H1 (cell line): ENCODE measurements at regions not wholly inside any gene's neighbourhood (a gene's known extent, or its start where the extent isn't known, plus 50 kb on each side); places are given as distances from the start of the nearest gene placed in this dataset.

ENCODE experiments used
- CBX5 ChIP-seq: fragments of 300-800, 300-1000 bp; sonication (generic); IDR thresholded peaks from 2 replicates; pipeline ENCODE4 v1.7.1; 2016; ENCODE audit warnings: antibody characterized with exemption, low read length, low read depth
- CHD1 ChIP-seq: IDR thresholded peaks from 2 replicates; pipeline ENCODE4 v1.6.1; 2012; ENCODE audit warnings: low read depth, low read length, improper control_type of control experiment
- CTCF ChIP-seq, 3 experiments: IDR thresholded peaks; 1 replicate in 2 of 3; 2 replicates in 1 of 3; pipeline versions ENCODE4 v1.5.1 to v1.6.1; 2011; ENCODE audit warnings: low read length in 3 of 3, mild to moderate bottlenecking in 3 of 3, inconsistent platforms in 2 of 3, low read depth in 1 of 3, moderate library complexity in 1 of 3; ENCODE audit not compliant: insufficient read depth in 1 of 3; ENCODE audit errors: control extremely low read depth in 1 of 3
- GABPA ChIP-seq: IDR thresholded peaks from 2 replicates; pipeline ENCODE4 v1.6.1; 2011; ENCODE audit warnings: mild to moderate bottlenecking, low read length, moderate library complexity, borderline replicate concordance; ENCODE audit not compliant: insufficient read depth
- POLR2A ChIP-seq, 2 experiments: IDR thresholded peaks; 1 replicate in 1 of 2; 2 replicates in 1 of 2; pipeline ENCODE4 v1.6.1; 2011; ENCODE audit warnings: low read depth in 2 of 2, low read length in 2 of 2, mild to moderate bottlenecking in 2 of 2; ENCODE audit errors: control extremely low read depth in 1 of 2
- POU5F1 ChIP-seq: IDR thresholded peaks from 2 replicates; pipeline ENCODE4 v1.6.1; 2011; ENCODE audit warnings: low read depth, mild to moderate bottlenecking, low read length, moderate library complexity
- RAD21 ChIP-seq, 2 experiments: IDR thresholded peaks in 1 of 2; conservative IDR thresholded peaks in 1 of 2; 2 replicates each; pipeline ENCODE4 v1.6.1; 2011; ENCODE audit warnings: low read depth in 2 of 2, low read length in 2 of 2, improper control_type of control experiment in 1 of 2, inconsistent platforms in 1 of 2, mild to moderate bottlenecking in 1 of 2, moderate library complexity in 1 of 2
- RBBP5 ChIP-seq: IDR thresholded peaks from 2 replicates; pipeline ENCODE4 v1.7.1; 2012; ENCODE audit warnings: low read depth, mild to moderate bottlenecking, inconsistent platforms, low read length, moderate library complexity, borderline replicate concordance
- SIN3A ChIP-seq, 2 experiments: IDR thresholded peaks in 1 of 2; conservative IDR thresholded peaks in 1 of 2; 2 replicates each; pipeline ENCODE4 v1.6.1; 2011 to 2012; ENCODE audit warnings: low read length in 2 of 2, improper control_type of control experiment in 1 of 2, low read depth in 1 of 2, mild to moderate bottlenecking in 1 of 2
- SIX5 ChIP-seq: IDR thresholded peaks from 2 replicates; pipeline ENCODE4 v1.6.1; 2011; ENCODE audit warnings: mild to moderate bottlenecking, low read depth, low read length
- TAF1 ChIP-seq: IDR thresholded peaks from 2 replicates; pipeline ENCODE4 v1.6.1; 2011; ENCODE audit warnings: mild to moderate bottlenecking, low read depth, low read length
- TCF12 ChIP-seq: IDR thresholded peaks from 2 replicates; pipeline ENCODE4 v1.6.1; 2011; ENCODE audit warnings: low read depth, mild to moderate bottlenecking, low read length
- ZNF274 ChIP-seq: IDR thresholded peaks from 2 replicates; pipeline ENCODE4 v1.7.0; 2012; ENCODE audit warnings: low read length, borderline replicate concordance; ENCODE audit errors: extremely low read depth

- TF ChIP-seq TAF1 = no peak
- TF ChIP-seq POLR2A (IDR thresholded peaks at IDR 0.05; ENCODE audit: control extremely low read depth in 1 of 2, low read depth in 2 of 2, low read length in 2 of 2) = no peak
- TF ChIP-seq RBBP5 = no peak
- TF ChIP-seq POU5F1 = no peak
- TF ChIP-seq GABPA = no peak
- TF ChIP-seq SIX5 = no peak
- no peak for TF ChIP-seq TCF12
- peak; percentile 54 to 57 for TF ChIP-seq RAD21 (IDR thresholded peaks at IDR 0.05 in 1 of 2, conservative IDR thresholded peaks at IDR 0.05 in 1 of 2; ENCODE audit: low read depth in 2 of 2, low read length in 2 of 2)
- no peak for TF ChIP-seq ZNF274
- no peak for TF ChIP-seq CBX5
- TF ChIP-seq CTCF (IDR thresholded peaks at IDR 0.05; ENCODE audit: control extremely low read depth in 1 of 3, insufficient read depth in 1 of 3, low read depth in 1 of 3, low read length in 3 of 3) = peak in 1 of 3 experiments; percentile 26; a peak in 2 of 4 replicates
- no peak for TF ChIP-seq CHD1
- no peak for TF ChIP-seq SIN3A (conservative IDR thresholded peaks at IDR 0.05 in 1 of 2, IDR thresholded peaks at IDR 0.05 in 1 of 2; ENCODE audit: low read depth in 1 of 2, low read length in 2 of 2)
Observed at GRCh38 chr2:12173271-12173942, 427.0 kb downstream of the LPIN1 start.
